Kidney epithelial cell (primary cell): ENCODE measurements at regions not wholly inside any gene's neighbourhood (a gene's known extent, or its start where the extent isn't known, plus 50 kb on each side); places are given as distances from the start of the nearest gene placed in this dataset.

Experiments
- DNase-seq: peaks from one replicate; pipeline ENCODE4 v3.0.0-alpha.2; 2010; ENCODE audit warnings: low read depth
- H3K27me3 ChIP-seq: 2 replicates; pipeline ENCODE4 v1.6.0; 2011; ENCODE audit warnings: low read length; ENCODE audit not compliant: control insufficient read depth, insufficient read depth
- H3K36me3 ChIP-seq: 2 replicates; pipeline ENCODE4 v1.5.1; 2011; ENCODE audit warnings: low read length; ENCODE audit not compliant: control insufficient read depth, insufficient read depth
- H3K4me3 ChIP-seq: 2 replicates; pipeline ENCODE4 v1.5.1; 2011; ENCODE audit warnings: low read depth, mild to moderate bottlenecking, control low read depth, low read length
- CTCF ChIP-seq: IDR thresholded peaks from 2 replicates; pipeline ENCODE4 v1.5.1; 2011; ENCODE audit warnings: mild to moderate bottlenecking, moderate library complexity, low read length, control low read depth, inconsistent platforms; ENCODE audit not compliant: insufficient read depth, poor library complexity, severe bottlenecking

DNA sequence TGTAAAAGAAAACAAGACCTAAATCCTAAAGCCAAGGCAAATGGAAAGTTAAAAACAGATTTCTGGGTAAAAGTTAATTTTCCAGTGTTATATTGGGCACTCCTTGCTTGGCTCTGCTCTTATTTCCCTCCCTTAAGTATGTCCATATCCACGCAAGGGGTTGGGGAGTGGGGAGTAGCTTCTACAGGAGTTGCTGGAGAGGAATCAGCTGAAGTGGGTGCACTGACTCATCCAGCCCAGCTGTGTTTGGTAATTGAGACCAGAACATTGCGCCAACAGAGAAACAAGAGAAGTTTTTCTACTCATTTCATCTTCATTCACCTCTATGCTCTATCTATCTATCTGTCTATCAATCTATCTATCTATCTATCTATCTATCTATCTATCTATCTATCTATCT lies 298.4 kb upstream of the PDGFD start:
- Histone ChIP-seq H3K36me3 (no peaks in the 10 kb centered on the region), H3K27me3 (no peaks in the 10 kb centered on the region), H3K4me3 (no peak overlapping the region)
- no peak for TF ChIP-seq CTCF
- DNase-seq, result no peak

GRCh38 chr11:104451197-104451893 lies 287.4 kb upstream of the PDGFD start:
- no peak for TF ChIP-seq CTCF
- Histone ChIP-seq H3K36me3 (no peaks in the 10 kb centered on the region), H3K4me3 (no peak overlapping the region), H3K27me3 (no peaks in the 10 kb centered on the region)
- no peak for DNase-seq

DNA sequence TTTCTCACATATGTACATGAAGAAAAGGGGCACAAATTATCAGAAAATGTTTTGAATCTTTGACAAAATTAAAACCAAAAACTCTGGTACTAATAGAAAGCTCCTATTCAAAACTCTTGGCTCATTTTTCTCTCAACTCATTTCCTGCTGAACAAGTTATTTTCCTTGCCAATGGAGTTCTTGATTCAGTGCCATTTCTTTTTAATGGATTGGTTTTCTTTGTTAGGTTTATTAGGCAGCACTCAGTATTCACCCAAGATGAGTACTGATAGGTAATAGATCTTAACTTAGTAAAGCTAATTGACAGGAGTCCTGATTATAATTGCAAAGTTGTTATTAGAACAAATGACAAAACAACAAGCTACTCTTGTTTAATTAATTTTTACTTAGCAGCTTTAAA lies 279.4 kb upstream of the PDGFD start:
- Histone ChIP-seq H3K36me3 (no peaks in the 10 kb centered on the region), H3K4me3 (no peak overlapping the region), H3K27me3 (no peaks in the 10 kb centered on the region)
- DNase-seq, result no peak
- TF ChIP-seq CTCF, result no peak

DNA sequence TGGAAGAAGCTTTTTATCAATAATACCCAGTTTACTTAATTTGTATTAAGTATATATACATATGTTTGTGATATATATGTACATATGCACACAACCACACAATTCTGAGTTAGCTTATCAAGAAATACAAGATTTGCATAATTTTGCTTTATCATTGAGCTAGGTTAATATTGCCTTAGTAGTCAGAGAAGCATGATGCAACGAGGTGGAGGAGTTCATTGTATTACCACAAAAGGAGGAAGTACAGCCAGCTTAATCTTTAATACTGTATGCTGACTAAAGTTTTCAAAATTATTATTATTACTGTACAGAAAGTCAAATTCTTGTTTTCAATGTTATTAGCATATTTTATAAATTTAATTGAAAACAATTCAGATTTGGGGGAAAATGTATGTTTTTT lies 278.4 kb upstream of the PDGFD start:
- no peaks in the 10 kb centered on the region for H3K36me3 ChIP-seq
- H3K27me3 ChIP-seq, result no peaks in the 10 kb centered on the region
- TF ChIP-seq CTCF, result no peak
- H3K4me3 ChIP-seq, result no peak overlapping the region
- no peak for DNase-seq

GRCh38 chr11:104435494-104435893 lies 271.5 kb upstream of the PDGFD start:
- no peak for DNase-seq
- no peak for TF ChIP-seq CTCF
- H3K27me3 ChIP-seq, result no peaks in the 10 kb centered on the region

GRCh38 chr11:104433751-104434150 lies 269.8 kb upstream of the PDGFD start:
- no peak for TF ChIP-seq CTCF
- Histone ChIP-seq H3K4me3 (no peak overlapping the region), H3K36me3 (no peaks in the 10 kb centered on the region), H3K27me3 (no peaks in the 10 kb centered on the region)
- no peak for DNase-seq

More at GRCh38 chr11:104435494-104435893, 271.5 kb upstream of the PDGFD start:
- Histone ChIP-seq H3K4me3 (no peak overlapping the region), H3K36me3 (no peaks in the 10 kb centered on the region)
